Activated gamma-delta T cell (primary cell): ENCODE measurements at regions not wholly inside any gene's neighbourhood (a gene's known extent, or its start where the extent isn't known, plus 50 kb on each side); places are given as distances from the start of the nearest gene placed in this dataset.
A peak's percentile ranks its signal among the peaks of the same experiment; 100 is the strongest.

ENCODE experiments used
- DNase-seq: peaks from one replicate; lab custom pipeline; 2025; lab: John Stamatoyannopoulos, UW

- DNase-seq, result no peak
Measured at GRCh38 chr4:185924458-185925044, 112.6 kb upstream of the SORBS2 start.

DNA sequence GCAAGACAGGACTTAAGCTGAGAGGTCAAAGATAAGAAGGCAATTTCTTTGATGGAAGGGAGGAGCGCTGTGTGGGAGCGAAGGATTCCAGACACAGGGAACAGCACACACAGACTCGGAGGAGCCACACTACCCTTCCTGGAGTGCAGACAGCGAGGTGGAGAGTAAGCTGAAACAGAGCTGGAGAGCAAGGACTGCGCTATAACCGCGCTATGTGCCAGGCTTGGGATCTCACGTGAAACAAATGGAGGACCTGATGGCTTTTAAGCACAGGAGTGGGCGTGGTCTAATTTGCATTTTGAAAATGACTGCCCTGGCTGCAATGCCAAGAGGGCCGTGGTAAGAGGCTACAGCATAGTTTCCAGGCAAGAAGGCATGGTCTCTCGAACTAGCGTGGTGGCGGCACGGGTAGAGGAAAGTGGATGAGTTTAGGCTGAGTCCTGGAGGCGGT is 113.9 kb upstream of the SORBS2 start:
- DNase-seq, result no peak

DNA sequence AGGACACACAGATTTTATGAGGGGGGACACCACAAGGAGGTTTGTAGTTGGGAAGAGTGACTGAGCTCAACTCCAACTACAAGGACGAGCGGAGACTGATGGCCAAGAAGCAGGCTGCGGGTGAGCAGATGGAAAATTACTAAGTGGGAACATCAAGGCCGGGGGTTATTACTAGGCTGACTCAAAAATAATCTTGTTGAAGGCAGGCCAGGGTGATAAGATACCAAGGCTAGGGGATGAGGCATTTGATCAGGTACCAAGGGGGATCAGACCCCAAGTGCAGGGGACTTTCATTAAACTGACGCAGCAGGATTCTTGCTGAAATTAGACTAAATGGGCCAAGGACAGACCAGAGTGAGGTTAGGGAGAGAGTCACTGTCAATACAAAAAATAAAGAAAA is 119.4 kb upstream of the SORBS2 start:
- no peak for DNase-seq

DNA sequence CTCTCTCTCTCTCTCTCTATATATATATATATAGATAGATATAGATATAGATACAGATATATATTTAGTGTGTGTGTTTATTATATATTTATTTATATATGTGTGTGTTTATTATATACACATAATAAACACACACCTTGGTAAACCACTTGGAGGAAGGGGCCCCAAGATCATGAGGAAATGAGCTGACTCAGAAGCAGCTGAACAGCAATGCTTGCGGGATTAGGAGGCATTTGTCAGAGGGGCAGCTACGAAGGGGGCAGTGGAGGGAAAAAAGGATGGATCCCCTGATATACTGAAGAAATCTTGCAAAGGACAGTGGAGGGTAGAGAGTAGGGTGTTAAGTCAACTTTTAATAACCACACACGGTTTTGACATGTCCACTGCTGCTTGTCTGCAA is 120.0 kb upstream of the SORBS2 start:
- no peak for DNase-seq

GRCh38 chr4:185932491-185932890 is 120.5 kb upstream of the SORBS2 start:
- no peak for DNase-seq

DNA sequence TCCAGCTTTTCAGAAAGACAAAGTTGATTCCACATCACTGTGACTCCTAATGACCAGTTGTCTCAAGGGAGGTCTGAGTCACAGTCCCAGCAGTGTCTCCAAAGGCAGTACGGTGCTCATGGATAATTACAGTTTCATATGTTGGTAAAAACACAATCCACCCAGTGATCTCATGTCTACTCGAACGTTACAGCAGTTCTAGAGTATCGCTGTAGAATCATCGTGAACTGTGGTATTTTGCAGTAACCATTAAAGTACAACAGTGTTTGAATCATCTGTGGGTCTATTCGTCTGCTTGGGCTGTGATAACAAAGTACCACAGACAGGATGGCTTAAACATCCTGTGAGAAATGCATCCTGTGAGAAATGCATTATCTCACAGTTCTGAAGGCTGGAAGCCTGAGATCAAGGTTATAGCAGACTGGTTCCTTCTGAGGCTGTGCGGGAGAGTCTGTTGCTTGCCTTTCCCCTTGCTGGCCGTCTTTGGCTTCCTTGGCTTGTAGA is 121.1 kb upstream of the SORBS2 start:
- DNase-seq, result no peak

GRCh38 chr4:185936650-185937376 is 124.8 kb upstream of the SORBS2 start:
- DNase-seq, result no peak

- DNase-seq, result no peak
Measured at GRCh38 chr4:185938654-185939053, 126.7 kb upstream of the SORBS2 start.

GRCh38 chr4:185941461-185941860 is 127.5 kb upstream of the TLR3 start:
- no peak for DNase-seq

GRCh38 chr4:185945252-185945651 is 123.7 kb upstream of the TLR3 start:
- no peak for DNase-seq

GRCh38 chr4:185945906-185946305 is 123.0 kb upstream of the TLR3 start:
- DNase-seq, result no peak

GRCh38 chr4:185950891-185951290 is 118.1 kb upstream of the TLR3 start:
- no peak for DNase-seq

GRCh38 chr4:185955151-185955770 is 113.7 kb upstream of the TLR3 start:
- no peak for DNase-seq

DNA sequence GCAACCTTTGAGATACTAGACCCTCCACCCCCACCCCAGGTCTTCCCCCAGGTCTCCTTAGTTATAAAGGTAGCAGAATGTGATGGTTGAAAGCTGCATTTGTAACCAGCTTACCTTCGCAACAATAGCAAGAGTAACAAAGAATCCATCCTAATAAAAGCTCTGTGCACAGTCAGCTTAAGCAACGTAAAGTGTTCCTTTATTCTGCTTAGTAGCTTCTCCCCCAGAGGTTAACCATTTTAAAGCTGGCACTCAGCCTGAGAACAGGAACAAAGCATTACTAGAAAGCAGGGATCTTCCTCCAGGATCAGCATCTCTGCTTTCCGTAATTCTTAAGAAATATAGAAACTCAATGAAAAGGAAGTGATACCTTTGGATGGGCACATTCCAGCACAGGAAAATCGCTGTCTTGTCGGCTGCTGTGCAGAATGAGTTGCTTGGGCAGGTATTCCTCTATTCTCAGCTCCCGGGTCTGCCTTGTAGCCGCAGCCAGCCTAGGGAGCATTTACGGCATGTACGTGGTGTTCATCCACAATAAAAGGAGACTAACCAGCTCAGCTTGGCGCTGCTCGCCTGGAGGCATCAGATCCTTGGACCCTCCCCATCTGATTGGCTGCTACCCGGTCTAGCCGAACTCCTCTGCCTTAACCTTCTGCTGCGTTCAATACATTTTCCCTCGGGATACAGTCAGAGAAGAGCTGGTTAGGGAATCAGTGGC is 113.0 kb upstream of the TLR3 start:
- no peak for DNase-seq

DNA sequence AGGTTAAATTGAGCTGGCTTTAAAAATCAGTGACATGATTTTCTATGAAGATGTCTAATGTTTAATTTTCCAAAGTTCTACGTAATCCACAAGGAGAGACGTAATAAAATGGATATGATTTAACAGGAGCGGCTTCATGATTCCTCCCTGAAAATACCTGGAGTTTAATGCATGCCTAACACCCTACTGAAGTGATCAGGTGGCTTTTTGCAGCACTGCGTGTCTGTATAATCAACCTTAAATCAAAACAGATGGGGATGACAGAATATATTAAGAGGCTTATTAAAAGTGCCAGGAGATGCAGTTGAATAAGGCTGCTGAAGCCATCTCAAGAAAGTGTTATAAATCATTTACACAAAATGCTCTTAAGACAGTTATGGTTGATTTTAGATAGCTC is 112.4 kb upstream of the TLR3 start:
- no peak for DNase-seq

- DNase-seq, result no peak
Measured at GRCh38 chr4:185958094-185958747, 110.7 kb upstream of the TLR3 start.

DNA sequence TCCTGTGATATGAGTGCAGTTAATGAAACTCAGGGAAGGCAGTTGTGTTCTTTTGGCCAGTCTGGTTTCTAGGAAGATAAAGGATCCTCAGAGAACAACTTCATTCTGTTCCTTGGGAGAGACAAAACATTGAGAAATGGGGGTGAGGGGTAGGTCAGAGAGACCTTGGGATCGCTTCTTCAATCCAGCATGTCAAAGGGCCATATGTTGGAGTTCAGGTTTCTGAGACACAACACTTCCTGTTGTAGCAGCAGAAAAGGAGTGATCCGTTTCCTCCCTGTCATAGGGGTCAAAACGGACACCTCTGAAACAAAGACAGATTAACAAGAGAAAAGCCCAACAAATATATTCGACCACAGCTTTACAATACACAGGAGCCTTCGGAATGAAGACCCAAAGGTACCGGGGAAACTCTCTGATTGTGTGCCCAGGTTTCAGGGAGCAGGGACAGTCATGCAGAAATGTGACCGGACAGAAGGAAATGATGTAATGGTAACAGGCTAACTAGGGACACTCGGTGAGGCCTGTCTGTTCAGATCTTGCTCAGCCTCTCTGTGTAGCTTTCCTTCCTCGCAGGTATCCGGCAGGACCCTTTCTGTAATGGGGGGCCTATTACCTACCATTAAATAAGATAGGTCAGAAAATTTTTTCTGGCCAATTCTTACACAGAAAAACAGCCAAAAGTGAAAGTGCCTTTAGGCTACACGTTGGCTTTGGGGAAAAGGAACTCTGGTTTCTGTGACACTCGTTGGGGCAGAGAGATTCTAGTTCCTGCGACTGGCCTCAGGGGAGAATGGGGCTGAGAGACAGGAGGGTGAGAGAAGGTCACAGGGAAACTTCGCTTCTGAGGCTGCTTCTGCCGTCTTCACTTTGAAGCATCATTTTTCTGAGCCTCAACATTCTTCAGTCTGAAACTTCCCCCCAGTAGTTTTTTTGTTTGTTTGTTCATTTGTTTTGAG is 103.3 kb upstream of the TLR3 start:
- no peak for DNase-seq

GRCh38 chr4:185966549-185966948 is 102.4 kb upstream of the TLR3 start:
- no peak for DNase-seq

DNA sequence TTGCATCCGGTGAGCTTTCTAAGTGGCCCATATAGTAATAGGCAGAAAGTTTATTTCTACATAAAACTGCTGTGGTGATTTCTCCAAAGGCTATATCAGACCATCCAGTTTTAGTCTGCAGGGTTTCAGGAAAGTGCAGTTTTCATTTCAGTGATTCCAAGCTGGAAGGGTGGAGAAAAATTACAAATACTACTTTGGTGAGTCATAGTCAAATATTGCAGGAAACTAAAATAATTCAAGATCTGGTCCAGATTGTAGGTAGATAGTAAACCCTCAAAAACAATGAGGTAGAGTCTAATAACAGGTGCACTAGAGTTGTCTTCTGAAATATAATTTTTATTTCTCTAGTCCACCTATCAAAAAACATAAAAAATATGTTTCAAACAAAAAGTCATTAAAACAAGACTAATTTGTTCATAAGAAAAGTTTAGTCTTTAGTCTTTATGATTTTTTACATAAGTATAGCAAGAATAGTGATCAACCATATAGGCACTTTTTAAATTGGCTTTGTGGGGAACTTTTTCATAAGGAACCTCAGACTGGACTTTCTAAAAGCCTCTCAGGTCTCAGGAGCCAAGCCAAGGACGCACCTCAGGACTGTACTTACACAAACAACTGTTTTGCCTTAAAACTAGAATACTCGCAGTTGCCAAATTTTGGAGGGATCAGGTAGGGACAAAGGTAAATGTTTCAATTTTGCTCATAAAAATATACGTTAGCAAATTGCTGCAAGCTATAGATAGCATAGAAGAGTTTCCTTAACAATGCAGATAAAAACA is 101.8 kb upstream of the TLR3 start:
- no peak for DNase-seq

GRCh38 chr4:185969657-185970056 is 99.3 kb upstream of the TLR3 start:
- peak; percentile 0 for DNase-seq
